ENCODE measurements at regions not wholly inside any gene's neighbourhood (a gene's known extent, or its start where the extent isn't known, plus 50 kb on each side); places are given as distances from the start of the nearest gene placed in this dataset.

DNA sequence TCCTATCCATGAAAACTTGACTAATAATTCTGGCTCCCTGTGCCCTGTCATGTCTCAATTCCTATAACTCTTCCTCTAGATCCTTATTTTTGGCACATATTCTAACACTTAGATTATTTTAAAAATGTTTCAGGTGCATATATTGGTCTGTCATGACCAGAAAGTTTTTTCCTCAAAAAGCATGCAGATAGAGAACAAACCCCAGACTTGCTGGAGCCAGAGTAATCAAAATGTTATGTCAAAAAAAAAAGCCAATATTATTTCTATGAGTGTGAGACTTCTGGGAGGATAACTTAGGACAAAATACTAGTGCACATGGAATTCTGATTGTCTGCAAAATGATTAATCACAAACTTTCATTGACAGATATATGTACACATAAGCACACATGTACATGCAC, 135.1 kb upstream of the MROH9 start:
- Histone ChIP-seq H3K9ac (ENCODE audit: low read length) (no peak overlapping the region), H3K9me3 (ENCODE audit: low read length) (no peaks in the 10 kb centered on the region), H3F3A (ENCODE audit: insufficient read depth, low read length, poor library complexity, severe bottlenecking) (no peaks in the 10 kb centered on the region), H3K27me3 (ENCODE audit: insufficient read depth, low read depth, low read length) (no peaks in the 10 kb centered on the region), H3K9me2 (ENCODE audit: insufficient read depth, low read length) (no peaks in the 10 kb centered on the region), H3K27ac (ENCODE audit: low read length) (no peak overlapping the region), H3K4me2 (ENCODE audit: low read length) (no peak overlapping the region), H4K20me1 (ENCODE audit: insufficient read depth) (no peaks in the 10 kb centered on the region), H3K36me3 (ENCODE audit: insufficient read depth, low read length) (no peaks in the 10 kb centered on the region), H3K79me2 (replicated peaks; ENCODE audit: insufficient read depth, low read length) (no peaks in the 10 kb centered on the region), H2AFZ (ENCODE audit: low read depth, low read length) (no peak overlapping the region), H3K4me3 (ENCODE audit: low read length) (no peak overlapping the region)
- no peak for TF ChIP-seq EZH2 (IDR thresholded peaks at IDR 0.05; ENCODE audit: borderline replicate concordance, insufficient read depth, low read length, poor library complexity, severe bottlenecking)
- TF ChIP-seq POLR2AphosphoS5 (IDR thresholded peaks at IDR 0.05), result no peak
- TF ChIP-seq SMC3 (conservative IDR thresholded peaks at IDR 0.05; ENCODE audit: poor library complexity), result no peak
- TF ChIP-seq, protein P1, sequence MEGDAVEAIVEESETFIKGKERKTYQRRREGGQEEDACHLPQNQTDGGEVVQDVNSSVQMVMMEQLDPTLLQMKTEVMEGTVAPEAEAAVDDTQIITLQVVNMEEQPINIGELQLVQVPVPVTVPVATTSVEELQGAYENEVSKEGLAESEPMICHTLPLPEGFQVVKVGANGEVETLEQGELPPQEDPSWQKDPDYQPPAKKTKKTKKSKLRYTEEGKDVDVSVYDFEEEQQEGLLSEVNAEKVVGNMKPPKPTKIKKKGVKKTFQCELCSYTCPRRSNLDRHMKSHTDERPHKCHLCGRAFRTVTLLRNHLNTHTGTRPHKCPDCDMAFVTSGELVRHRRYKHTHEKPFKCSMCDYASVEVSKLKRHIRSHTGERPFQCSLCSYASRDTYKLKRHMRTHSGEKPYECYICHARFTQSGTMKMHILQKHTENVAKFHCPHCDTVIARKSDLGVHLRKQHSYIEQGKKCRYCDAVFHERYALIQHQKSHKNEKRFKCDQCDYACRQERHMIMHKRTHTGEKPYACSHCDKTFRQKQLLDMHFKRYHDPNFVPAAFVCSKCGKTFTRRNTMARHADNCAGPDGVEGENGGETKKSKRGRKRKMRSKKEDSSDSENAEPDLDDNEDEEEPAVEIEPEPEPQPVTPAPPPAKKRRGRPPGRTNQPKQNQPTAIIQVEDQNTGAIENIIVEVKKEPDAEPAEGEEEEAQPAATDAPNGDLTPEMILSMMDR (IDR thresholded peaks at IDR 0.05; ENCODE audit: poor library complexity, severe bottlenecking), result no peak
- TF ChIP-seq MXI1 (conservative IDR thresholded peaks at IDR 0.05; ENCODE audit: poor library complexity, severe bottlenecking), result no peak
- no peak for TF ChIP-seq EP300 (conservative IDR thresholded peaks at IDR 0.05; ENCODE audit: poor library complexity, severe bottlenecking)
- no peak for TF ChIP-seq TAF1 (IDR thresholded peaks at IDR 0.05; ENCODE audit: low read depth)

DNA sequence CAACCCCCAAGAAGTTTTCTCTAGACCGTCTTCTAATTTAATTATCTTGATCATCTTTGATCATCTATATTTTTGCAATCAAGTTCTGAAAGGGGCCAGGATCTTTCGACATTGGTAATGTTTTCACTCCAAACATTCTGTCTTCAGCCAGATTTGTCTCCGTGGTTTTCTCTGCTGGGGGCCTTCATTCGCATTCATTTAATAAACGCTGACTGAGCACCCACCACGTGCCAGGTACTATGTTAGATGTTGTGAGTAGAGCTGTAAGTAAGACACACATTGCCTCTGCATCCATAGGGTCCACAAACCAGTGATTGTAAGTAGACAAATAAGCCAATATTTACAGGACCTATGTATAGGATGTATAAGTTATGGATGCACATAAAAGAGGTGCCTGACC, 134.5 kb upstream of the MROH9 start:
- H3K9me3 ChIP-seq (ENCODE audit: low read length), result no peaks in the 10 kb centered on the region
- H3K79me2 ChIP-seq (replicated peaks; ENCODE audit: insufficient read depth, low read length), result no peaks in the 10 kb centered on the region
- no peak for TF ChIP-seq RAD21 (conservative IDR thresholded peaks at IDR 0.05)
- TF ChIP-seq EZH2 (IDR thresholded peaks at IDR 0.05; ENCODE audit: borderline replicate concordance, insufficient read depth, low read length, poor library complexity, severe bottlenecking), result no peak
- TF ChIP-seq POLR2AphosphoS5 (IDR thresholded peaks at IDR 0.05), result no peak
- TF ChIP-seq TAF1 (IDR thresholded peaks at IDR 0.05; ENCODE audit: low read depth), result no peak
- TF ChIP-seq SMC3 (conservative IDR thresholded peaks at IDR 0.05; ENCODE audit: poor library complexity), result no peak
- TF ChIP-seq, protein P1 (IDR thresholded peaks at IDR 0.05; ENCODE audit: poor library complexity, severe bottlenecking), result no peak
- TF ChIP-seq EP300 (conservative IDR thresholded peaks at IDR 0.05; ENCODE audit: poor library complexity, severe bottlenecking), result no peak
- TF ChIP-seq, protein P2, sequence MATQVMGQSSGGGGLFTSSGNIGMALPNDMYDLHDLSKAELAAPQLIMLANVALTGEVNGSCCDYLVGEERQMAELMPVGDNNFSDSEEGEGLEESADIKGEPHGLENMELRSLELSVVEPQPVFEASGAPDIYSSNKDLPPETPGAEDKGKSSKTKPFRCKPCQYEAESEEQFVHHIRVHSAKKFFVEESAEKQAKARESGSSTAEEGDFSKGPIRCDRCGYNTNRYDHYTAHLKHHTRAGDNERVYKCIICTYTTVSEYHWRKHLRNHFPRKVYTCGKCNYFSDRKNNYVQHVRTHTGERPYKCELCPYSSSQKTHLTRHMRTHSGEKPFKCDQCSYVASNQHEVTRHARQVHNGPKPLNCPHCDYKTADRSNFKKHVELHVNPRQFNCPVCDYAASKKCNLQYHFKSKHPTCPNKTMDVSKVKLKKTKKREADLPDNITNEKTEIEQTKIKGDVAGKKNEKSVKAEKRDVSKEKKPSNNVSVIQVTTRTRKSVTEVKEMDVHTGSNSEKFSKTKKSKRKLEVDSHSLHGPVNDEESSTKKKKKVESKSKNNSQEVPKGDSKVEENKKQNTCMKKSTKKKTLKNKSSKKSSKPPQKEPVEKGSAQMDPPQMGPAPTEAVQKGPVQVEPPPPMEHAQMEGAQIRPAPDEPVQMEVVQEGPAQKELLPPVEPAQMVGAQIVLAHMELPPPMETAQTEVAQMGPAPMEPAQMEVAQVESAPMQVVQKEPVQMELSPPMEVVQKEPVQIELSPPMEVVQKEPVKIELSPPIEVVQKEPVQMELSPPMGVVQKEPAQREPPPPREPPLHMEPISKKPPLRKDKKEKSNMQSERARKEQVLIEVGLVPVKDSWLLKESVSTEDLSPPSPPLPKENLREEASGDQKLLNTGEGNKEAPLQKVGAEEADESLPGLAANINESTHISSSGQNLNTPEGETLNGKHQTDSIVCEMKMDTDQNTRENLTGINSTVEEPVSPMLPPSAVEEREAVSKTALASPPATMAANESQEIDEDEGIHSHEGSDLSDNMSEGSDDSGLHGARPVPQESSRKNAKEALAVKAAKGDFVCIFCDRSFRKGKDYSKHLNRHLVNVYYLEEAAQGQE (IDR thresholded peaks at IDR 0.05; ENCODE audit: borderline replicate concordance), result no peak
- no peak for TF ChIP-seq MXI1 (conservative IDR thresholded peaks at IDR 0.05; ENCODE audit: poor library complexity, severe bottlenecking)
- H3K9ac ChIP-seq (ENCODE audit: low read length), result no peak overlapping the region
- no peaks in the 10 kb centered on the region for H3K27me3 ChIP-seq (ENCODE audit: insufficient read depth, low read depth, low read length)
- no peaks in the 10 kb centered on the region for H3K36me3 ChIP-seq (ENCODE audit: insufficient read depth, low read length)
- H3K4me2 ChIP-seq (ENCODE audit: low read length), result no peak overlapping the region
- no peak overlapping the region for H2AFZ ChIP-seq (ENCODE audit: low read depth, low read length)
- no peak overlapping the region for H3K27ac ChIP-seq (ENCODE audit: low read length)
- no peak overlapping the region for H3K4me3 ChIP-seq (ENCODE audit: low read length)
- no peaks in the 10 kb centered on the region for H3F3A ChIP-seq (ENCODE audit: insufficient read depth, low read length, poor library complexity, severe bottlenecking)
- H4K20me1 ChIP-seq (ENCODE audit: insufficient read depth), result no peaks in the 10 kb centered on the region
- H3K9me2 ChIP-seq (ENCODE audit: insufficient read depth, low read length), result no peaks in the 10 kb centered on the region

All from neural cell (in vitro differentiated cells).